Suprapubic skin (tissue), 3 donors: ENCODE measurements at regions not wholly inside any gene's neighbourhood (a gene's known extent, or its start where the extent isn't known, plus 50 kb on each side); places are given as distances from the start of the nearest gene placed in this dataset.

ENCODE experiments used
- EP300 ChIP-seq: sonication (generic); formaldehyde crosslinking; IDR thresholded peaks from one replicate; pipeline ENCODE4 v1.6.1; 2017; ENCODE audit warnings: antibody characterized with exemption
- TF ChIP-seq, protein P1 (sequence below), 2 donors: fragments of 200-600 bp in 1 of 2; fragments of 450-650 bp in 1 of 2; sonication (generic) in 1 of 2; IDR thresholded peaks; one replicate each; pipeline ENCODE4 v1.5.1; 2016 to 2019; ENCODE audit warnings: antibody characterized with exemption in 2 of 2, mild to moderate bottlenecking in 1 of 2, moderate library complexity in 1 of 2

- TF ChIP-seq, protein P1, sequence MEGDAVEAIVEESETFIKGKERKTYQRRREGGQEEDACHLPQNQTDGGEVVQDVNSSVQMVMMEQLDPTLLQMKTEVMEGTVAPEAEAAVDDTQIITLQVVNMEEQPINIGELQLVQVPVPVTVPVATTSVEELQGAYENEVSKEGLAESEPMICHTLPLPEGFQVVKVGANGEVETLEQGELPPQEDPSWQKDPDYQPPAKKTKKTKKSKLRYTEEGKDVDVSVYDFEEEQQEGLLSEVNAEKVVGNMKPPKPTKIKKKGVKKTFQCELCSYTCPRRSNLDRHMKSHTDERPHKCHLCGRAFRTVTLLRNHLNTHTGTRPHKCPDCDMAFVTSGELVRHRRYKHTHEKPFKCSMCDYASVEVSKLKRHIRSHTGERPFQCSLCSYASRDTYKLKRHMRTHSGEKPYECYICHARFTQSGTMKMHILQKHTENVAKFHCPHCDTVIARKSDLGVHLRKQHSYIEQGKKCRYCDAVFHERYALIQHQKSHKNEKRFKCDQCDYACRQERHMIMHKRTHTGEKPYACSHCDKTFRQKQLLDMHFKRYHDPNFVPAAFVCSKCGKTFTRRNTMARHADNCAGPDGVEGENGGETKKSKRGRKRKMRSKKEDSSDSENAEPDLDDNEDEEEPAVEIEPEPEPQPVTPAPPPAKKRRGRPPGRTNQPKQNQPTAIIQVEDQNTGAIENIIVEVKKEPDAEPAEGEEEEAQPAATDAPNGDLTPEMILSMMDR (IDR thresholded peaks at IDR 0.05): no peak
- no peak for TF ChIP-seq EP300
These were observed 156.3 kb downstream of the GASK1B start for GRCh38 chr4:158016511-158016910.
